NCI-H748 treated with DMSO at 0.1 percent for 48 hours (cell line): ENCODE measurements at regions not wholly inside any gene's neighbourhood (a gene's known extent, or its start where the extent isn't known, plus 50 kb on each side); places are given as distances from the start of the nearest gene placed in this dataset.
"Not testable (repeated sequence)": the region's sequence is repeated elsewhere in the genome, so short reads cannot be mapped to it uniquely, and the experiment has no call there.

ENCODE experiments used
- DNase-seq: peaks from one replicate; lab custom pipeline; 2025; lab: John Stamatoyannopoulos, UW

DNA sequence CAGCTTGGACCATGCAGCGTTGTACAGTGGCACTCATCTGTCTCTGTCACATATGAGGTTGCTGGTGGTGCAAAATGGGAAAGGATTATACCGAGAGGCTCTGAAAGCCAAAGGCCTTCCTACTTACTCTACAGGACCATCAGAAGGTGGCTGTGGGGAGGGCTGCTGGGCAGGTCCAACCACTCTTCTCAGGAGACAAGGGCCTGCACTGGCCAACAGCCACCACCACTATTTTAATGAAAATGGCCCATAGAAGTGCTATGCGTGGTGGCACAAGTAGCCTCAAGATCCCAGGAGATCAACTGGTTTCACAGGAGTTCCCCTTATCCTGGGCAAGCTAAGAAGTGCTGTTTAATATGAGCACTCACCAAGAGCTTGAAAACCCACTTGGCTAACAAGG is 52.3 kb downstream of the MRPL57 start:
- DNase-seq = no peak

DNA sequence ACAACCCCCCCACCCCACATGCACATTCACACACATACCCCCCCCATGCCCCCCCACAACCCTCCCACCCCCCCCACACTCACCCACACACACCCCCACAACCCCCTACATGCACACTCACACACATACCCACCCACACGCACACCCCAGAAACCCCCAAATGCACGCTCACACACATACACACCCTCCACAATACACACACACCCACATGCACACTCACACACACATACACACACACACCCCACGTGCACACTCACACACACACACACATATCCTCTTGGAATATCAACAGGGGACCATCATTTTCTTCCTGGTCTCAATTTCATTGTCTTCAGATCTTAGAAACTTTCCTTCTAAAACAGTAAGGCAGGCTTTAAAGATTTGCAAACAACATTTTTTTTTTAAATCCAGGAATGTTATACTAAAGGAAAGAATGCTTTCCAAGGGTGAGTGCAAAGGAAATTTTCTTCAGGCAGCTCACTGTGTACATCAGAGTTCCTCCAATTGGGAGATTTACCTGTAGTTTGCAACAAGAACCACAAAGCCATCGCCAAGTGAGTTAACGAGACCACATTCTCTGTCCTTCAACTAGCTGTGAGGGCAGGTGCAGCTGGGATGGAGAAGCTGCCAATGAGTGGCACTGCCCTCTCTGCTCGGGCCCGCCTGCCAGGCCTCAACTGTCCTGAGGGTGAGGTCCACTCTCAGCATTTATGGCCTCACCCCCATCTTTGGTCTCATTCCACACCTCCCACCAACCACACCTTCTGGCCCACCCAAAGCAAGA is 53.0 kb downstream of the MRPL57 start:
- DNase-seq = no peak

DNA sequence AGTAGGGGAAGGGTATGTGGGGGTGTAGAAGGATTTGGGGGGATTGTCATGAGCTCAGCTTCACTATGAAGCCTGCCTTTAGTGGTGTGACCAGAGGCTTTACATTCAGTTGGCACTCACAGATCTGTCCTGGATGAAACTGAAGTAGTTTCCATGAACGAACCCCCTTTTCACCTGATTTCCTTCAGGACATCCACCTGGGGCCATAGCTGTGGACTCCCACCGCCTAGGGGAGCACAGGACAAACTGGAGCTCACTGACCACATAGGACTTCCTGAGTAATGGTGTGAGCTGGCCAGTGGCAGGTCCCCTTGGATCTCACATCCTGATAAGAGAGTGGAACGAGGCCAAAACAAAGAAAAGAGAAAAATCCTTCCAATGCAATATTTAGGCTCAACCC is 54.1 kb downstream of the MRPL57 start:
- DNase-seq = no peak

DNA sequence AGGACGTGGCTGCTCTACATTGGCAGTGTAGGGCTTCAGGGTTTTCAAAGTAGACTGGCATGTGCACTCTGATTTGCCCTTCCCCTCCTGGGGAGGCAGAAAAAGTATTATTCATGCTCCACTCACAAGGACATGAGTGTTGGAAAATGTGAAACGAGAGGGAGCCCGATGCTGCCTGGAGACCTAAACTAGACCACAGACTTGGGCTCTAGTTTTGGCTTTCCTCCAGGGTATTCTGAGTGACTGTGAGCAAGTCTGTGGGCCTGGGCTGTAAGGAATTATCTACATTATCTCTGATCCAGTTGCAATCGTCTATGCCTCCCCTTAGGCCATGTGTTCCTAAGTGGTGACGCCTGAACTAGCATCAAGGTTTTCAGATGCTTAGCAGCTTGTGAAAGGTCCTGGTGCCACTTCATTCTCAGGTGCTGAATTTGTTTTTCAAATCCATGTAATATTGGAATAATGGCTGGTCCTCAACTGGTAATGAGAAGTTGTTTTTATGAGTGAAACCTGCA is 55.0 kb downstream of the MRPL57 start:
- DNase-seq = no peak

DNA sequence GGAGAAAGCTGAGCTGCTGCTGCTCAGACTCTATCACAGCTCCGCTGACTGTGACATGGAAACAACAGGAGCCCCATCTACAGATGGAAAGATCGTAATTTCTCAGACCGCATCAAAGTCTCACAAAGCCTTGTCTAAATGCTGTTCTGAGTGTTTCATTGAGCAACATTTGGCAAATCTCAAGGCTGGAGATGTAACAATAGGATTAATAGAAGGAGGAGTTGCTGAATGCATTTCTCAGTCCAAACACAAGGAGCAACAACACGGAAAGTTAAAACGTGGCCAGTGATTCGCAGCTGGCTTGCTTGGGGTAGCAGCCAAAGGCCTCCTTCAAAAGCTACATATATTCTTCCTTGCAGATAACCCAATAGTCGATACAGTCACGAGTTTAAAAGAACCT is 55.7 kb downstream of the MRPL57 start:
- no peak for DNase-seq

DNA sequence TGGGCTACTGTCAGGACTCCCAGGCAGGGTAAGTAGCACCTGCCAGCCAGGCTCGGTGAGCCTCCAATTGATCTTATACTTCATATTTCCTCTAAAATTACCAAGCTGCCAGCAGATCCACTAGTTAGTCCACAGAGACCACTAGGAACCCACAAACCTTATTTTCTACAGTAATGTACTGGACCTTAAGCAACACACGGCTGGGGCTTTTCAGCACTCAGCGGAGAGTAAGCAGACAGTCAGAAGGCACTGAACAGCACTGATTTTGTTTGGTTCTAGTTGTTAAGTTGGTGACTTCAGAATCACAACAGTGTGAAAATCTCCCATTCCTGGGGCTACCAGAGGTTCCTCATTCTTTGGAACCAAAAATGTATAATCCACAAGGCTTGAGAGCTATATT is 56.1 kb downstream of the MRPL57 start:
- no peak for DNase-seq

DNA sequence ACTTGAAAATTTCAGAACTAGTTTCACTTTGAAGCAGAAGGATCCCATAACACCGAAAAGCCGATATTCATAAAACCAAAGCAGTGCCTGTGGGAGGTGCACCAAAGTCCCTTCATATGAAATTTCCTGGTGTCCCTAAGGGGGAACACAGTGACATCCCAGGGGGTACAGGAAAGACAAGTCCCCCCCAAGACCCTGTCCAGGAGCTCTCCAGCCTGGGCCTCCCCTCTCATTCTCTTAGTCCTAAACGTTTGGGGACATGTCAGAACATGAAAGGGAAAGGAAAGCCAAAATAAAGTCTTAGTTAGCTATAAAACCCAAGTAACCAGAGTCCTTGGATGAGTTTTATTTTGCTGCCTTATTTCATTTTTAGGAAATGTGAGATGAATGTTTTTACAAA is 56.6 kb downstream of the MRPL57 start:
- no peak for DNase-seq

DNA sequence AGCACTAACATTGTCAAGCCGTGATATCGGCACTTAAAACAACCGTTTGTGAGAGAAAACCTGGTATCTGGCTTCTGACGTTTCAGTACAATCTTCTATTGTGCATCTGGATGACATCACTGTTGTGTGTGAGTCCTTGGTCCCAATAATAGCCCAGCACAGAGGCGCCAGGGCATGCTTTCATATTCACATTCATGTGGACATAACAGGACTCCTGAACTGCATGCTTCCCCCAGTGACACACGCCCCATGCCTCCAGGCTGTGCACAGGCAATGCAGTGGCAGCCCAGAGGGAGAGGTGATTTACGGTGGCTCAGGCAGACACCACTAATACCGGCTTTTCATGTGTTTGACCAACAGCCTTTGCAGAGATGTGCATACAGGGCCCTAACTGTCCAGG is 58.1 kb downstream of the MRPL57 start:
- DNase-seq = peak; percentile 14

DNA sequence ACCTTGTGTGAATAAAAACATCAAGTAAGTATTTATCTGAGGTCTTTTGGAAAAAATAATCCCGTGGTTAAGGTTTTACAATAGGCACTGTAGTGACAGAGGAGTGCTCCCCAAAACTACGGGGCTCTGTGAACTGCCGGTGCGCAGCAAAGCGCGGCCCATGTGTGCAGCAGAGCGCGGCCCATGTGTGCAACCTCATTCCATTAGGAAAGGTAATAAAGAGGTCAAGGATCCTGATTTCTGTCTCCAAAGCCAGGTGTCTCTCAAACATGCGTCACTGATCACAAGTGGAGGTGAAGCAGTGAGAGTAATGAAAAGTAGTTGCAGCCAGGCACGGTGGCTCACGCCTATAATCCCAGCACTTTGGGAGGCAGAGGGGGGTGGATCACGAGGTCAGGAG is 58.7 kb downstream of the MRPL57 start:
- DNase-seq = no peak

DNA sequence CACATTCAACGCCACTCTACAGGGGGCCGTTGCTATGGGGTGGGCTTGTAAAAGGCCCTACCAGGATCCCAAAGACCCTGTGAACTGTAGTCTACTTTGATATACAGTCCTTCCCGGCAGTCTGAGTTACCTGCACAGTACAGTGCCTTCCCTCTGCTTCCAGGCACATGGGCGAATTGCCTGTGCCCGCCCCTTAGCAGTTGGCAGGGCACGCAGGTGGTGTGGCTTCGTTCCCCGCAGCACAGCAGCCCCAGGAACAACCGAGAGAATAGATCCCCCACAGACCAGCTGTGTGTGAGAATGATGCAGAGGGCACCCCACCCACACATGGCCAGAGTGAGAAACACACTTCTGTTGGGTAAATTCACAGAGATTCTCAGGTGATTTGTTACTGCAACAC is 60.6 kb downstream of the MRPL57 start:
- DNase-seq = no peak

DNA sequence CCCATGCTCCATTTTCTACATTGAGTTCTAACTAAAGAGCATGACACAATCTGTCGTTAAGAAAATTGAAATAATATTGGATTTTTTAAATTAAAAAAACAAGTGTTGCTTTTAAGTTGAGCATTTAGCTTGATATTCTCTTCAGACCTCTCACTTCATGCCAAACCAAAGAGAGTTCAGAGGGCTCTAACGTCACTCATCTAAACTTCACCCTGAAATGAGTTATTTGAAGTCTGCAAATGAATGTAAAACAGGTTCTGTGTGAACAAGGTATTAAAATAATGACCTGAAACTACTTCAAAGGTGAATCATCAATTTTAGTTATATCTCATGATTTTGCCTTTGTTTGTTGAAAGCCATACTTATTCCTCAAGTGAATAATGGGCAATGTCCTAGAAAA is 61.8 kb downstream of the MRPL57 start:
- DNase-seq = no peak

DNA sequence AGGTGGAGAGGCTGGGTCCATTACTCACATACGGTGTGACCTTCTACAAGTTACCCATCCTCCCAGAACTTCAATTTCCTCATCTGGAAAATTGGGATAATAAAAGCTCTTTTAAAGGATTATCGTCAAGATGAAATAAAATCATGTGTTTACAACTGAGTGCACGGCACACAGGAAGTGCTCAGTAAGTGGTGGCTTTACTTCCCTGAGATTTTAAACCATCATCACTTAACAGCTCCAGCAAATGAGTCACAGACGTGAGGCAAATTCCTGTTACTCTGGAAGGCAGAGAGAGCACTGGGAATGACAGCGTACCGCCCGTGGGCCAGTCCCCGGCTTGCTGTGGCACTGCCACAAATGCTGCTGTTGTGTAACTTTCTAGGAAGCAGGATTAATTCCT is 64.1 kb downstream of the MRPL57 start:
- DNase-seq = no peak

DNA sequence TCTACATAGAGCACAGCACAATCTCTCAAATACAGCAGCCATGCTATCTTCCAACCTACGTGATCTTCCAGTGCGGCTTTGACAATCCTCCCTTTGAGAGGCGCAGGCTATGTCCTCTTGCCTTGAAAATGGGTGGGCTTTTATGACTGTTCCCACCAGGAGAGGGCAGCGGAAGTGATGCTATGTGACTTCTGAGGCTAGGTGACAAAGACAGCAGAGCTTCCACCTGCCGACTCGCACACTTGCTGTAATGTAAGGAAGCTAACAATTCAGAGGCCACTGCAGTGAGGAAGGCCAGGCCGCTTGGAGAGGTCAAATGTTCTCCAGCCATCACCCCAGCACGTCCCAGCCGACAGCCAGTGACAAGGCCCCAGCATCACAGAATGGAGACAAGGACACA is 65.8 kb downstream of the MRPL57 start:
- DNase-seq = no peak

DNA sequence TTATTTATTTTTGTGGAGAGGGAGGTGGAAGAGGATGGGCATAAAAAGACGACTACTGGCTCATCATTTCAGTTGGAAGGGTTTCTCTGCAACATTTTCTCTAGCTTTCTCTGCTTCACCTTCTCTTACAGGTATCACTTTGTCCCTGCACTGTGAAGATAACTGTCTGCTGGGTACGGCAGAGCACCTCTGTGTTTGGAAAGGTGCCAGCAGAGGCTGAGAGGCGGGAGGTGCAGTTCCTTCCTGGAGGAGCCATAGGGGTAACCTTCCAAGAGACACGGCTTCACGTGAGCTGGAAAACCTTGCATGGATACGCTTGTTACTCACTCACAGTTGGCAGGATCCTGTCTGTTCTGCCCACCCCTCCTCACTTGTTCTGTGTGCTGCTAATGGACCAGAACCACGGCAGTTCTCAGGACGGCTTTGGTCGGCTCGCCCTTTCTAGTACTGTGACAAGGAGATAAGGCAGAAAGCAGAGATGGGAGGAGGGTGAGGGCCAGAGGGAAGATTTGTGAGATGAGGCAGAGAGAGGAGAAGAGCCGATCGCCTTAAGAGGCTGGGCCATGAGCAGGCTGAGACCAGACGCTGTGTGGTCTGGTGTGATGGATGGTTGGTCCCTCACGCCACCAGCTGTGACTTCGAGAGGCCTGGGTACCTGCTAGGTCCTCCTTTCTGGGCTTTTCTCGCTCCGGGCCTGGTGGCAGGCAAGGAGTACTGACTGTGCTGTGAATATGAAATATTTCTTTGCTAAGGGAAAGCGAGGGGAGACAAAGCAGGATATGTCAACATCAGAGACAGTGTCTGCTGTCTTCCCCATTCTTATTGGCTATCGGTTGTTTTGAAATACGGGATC is 66.8 kb downstream of the MRPL57 start:
- no peak for DNase-seq

DNA sequence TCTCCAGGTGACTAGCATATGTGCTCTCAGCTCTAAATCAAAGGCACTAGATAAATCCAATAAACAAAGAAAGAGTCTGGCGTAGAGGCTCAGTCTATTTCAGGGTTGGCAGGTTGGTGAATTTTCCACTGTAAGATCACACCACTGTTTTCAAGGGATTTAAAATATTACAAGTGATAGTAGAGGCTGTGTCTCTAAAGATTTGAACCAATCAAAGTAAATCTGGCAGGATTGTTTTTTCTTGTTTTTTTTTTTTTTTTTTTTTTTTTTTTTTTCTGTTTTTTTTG is 67.4 kb downstream of the MRPL57 start:
- DNase-seq = not testable (repeated sequence)

DNA sequence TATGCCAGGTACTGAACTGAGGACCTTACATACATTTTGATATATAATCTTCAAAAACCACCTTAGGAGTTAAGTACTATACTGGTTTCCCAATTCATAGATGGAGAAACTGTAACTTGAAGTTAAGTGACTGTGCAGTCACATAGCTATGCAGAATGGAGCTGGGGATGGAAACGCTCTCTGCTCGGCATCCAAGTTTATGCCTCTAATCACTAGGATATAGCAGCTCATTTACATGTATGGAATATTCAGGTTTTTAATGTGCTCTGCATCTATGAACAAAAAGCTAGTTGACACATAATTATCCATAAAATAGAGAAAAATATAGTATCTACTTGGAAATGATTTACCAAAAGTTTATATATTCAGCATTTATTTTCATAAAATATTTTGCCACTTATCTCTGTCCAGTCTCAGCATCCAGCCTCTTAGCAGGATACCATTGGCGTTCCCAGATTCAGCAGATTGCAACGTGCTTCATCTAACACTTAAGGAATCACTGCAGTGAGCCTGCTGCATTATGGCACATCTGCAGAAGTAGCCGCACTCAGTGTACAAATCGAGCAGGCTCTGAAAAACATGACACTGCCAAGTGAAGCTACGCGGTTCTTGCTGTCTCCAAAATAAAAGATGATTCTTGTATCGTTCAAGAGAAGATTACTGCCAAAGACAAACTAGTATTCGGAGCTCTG is 70.4 kb downstream of the MRPL57 start:
- no peak for DNase-seq

DNA sequence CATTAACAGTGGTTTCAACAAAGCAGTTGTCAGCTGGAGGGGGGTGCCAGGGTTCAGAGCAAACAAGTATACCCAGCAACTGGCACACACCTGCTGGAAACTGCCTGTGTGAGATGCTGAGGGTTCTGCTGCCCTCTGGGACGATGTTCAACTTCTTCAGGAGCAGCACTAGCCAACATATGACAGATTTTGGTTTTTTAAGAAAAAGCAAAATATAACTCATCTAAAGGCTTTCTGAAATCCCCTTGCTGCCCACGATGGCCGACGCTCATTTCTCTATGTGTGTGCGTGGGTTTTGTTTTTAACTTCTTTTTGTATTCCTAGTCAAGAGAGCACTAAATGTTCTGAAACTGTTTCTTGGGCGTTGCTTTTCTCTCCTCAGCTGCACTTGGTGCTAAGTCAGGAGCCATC is 79.9 kb downstream of the MRPL57 start:
- no peak for DNase-seq

DNA sequence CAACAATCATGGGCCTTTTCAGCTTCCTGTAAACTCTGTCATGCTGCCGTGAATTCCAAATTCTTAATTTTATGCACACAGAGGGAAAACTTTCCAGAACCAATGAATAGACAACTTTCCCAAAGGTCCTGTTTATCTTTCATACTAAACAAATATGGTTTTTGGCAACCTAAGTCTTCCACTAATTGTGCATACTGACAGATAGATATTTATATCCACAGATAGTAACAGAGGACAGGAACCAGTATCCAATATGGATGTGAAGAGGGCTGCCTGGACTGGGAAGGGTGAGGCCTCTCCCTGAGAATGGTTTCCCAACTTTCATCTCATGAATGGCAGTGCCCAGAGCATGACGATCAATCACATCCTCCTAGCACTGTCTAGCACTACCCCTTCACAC is 80.4 kb downstream of the MRPL57 start:
- no peak for DNase-seq

DNA sequence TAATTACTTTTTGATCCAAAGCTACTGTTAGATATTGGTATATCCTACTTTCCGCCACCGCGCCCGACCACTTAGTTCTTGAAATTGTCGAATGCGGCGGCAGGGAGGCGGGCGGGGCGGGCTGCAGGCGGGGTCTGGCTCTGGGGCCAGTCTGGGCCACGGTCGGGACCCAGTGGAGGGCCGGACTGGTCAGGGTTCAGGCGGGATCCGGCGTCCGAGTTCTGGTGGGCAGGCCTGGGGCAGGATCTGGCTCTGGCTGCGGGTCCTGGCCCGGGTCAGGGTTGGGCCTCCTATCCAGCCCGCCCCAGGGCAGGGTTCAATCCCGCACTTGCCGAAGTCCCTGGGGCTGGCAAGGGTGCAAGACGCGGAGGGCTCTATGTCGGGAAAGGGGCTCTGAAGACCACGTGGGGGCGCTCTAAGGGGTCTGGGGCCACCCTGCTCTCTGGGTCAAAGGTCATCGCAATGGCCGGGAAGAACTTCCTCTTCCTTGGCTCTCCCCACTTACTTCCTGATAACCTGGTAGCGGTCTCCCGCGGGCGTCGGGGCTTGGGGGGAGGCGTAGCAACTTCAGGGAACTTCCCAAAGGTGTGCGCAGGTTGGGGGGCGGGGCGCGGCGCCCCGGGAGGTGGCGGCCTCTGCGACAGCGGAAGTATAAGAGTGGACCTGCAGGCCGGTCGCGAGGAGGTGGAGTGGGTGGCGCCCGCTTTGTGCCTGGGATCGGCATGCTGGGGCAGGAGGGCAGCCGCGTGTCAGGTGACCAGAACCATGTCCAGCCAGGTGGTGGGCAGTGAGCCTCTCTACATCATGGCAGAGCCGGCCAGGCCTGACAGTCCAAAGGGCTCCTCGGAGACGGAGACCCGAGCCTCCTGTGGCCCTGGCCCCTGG is 83.4 kb downstream of the MRPL57 start:
- no peak for DNase-seq

DNA sequence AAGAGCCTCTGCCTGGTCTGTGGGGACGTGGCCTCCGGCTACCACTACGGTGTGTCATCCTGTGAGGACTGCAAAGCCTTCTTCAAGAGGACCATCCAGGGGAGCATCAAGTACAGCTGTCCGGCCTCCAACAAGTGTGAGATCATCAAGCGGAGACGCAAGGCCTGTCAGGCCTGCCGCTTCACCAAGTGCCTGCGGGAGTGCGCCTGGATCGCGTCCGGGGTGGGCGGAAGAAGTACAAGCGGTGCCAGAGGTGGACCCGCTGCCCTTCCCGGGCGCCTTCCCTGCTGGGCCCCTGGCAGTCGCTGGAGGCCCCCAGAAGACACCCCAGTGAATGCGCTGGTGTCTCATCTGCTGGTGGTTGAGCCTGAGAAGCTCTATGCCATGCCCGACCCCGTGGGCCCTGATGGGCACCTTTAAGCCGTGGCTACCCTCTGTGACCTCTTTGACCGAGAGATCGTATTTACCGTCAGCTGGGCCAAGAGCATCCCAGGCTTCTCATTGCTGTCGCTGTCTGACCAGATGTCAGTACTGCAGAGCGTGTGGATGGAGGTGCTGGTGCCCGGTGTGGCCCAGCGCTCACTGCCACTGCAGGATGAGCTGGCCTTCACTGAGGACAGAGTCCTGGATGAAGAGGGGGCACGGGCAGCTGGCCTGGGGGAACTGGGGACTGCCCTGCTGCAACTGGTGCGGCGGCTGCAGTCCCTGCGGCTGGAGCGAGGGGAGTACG is 84.3 kb downstream of the MRPL57 start:
- not testable (repeated sequence) for DNase-seq
